D721Med (cell line): ENCODE measurements at regions not wholly inside any gene's neighbourhood (a gene's known extent, or its start where the extent isn't known, plus 50 kb on each side); places are given as distances from the start of the nearest gene placed in this dataset.
"Not testable (repeated sequence)": the region's sequence is repeated elsewhere in the genome, so short reads cannot be mapped to it uniquely, and the experiment has no call there.

Source experiments
- DNase-seq: peaks from one replicate; pipeline ENCODE4 v3.0.0; 2011; ENCODE audit warnings: low spot score; ENCODE audit not compliant: insufficient read length
- FAIRE-seq: peaks from 2 replicates; lab custom pipeline; 2011; peaks lifted over from hg19 to GRCh38; lab: Jason Lieb, UNC
- TF ChIP-seq, protein P1 (sequence below): IDR thresholded peaks from 2 replicates; pipeline ENCODE4 v1.5.1; 2012; ENCODE audit warnings: mild to moderate bottlenecking, control low read depth; ENCODE audit not compliant: insufficient read depth; ENCODE audit errors: missing control alignments

DNA sequence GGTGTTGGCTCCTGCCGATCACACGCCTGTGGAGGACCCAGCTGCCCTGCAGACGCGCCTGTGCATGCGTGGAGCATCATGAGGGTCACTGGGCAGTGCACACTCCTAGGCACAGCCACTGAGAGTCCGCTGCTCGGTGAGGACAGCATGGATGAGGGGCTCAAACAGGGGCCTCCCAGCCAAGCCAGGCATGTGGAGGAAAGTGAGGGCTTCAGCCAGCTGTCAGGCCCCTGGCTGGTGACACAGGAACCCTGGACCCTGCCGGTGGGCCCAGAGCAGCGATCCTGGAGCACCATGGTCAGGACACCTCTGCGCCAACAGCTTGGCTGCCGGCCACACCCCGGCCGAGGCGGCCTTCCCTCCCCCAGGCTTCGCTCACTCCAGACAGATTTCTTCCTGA, 171.2 kb downstream of the RTP5 start:
- DNase-seq (no peak), FAIRE-seq (no peak)
- TF ChIP-seq, protein P1, sequence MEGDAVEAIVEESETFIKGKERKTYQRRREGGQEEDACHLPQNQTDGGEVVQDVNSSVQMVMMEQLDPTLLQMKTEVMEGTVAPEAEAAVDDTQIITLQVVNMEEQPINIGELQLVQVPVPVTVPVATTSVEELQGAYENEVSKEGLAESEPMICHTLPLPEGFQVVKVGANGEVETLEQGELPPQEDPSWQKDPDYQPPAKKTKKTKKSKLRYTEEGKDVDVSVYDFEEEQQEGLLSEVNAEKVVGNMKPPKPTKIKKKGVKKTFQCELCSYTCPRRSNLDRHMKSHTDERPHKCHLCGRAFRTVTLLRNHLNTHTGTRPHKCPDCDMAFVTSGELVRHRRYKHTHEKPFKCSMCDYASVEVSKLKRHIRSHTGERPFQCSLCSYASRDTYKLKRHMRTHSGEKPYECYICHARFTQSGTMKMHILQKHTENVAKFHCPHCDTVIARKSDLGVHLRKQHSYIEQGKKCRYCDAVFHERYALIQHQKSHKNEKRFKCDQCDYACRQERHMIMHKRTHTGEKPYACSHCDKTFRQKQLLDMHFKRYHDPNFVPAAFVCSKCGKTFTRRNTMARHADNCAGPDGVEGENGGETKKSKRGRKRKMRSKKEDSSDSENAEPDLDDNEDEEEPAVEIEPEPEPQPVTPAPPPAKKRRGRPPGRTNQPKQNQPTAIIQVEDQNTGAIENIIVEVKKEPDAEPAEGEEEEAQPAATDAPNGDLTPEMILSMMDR, result no peak

DNA sequence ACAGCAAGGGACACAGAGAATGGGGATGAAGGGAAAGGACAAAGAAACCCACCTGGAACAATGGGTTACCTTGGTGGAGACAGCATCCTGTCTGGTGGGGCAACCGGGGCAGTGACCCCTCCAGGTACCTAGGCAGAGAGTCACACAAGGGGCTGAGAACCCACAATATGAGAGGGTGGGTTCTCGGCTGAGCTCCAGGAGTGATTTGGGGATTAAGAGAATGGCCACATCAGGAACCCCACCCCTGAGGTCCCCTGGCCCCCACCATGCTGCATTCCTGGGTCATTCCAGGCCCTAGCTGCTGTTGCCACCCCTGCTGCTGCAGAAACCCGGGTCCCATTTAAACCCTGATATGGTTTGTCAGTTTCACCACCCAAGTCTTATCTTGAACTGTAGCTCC, 172.3 kb downstream of the RTP5 start:
- FAIRE-seq, result no peak
- TF ChIP-seq, protein P1, result no peak
- DNase-seq, result no peak

DNA sequence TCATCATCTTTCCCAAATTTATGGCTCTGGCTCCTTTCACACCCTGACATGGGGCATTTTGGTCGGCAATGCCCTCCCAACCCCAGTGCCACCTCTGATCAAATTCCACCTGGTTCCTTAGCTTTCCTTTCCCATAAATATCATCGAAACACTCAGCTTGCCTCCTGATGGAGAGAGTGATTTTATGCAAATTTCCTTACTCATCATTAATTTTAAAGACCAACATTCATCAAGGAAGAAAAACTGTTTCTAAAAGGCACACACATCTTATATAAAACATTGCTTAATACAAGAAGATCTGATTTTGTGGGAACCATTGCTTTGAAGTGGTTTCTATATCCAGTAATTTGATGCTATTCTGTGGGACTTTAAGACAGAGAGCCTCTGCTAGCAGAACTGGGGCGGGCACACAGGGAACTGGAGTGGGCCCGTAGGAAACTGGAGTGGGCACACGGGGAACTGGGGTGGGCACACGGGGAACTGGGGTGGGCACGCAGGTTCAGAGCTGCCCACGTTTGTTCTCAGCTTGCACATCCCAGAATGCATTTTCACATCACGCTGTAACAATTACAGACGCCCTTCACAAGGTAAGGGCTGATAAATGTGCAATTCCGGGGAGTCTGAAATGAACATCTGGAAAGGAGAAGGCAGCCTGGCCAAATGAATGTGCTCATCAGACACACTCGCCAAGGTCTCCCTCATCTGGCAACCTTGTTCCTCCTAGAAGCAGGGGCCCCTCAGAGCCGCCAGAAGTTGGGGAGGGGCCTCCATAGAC, 174.2 kb downstream of the RTP5 start:
- TF ChIP-seq, protein P1, result no peak
- FAIRE-seq, result no peak

GRCh38 chr2:242044313-242044590, 174.7 kb downstream of the RTP5 start:
- DNase-seq (no peak), FAIRE-seq (no peak)
- TF ChIP-seq, protein P1, result no peak

More for the DNA sequence above, 174.2 kb downstream of the RTP5 start:
- DNase-seq, result no peak

DNA sequence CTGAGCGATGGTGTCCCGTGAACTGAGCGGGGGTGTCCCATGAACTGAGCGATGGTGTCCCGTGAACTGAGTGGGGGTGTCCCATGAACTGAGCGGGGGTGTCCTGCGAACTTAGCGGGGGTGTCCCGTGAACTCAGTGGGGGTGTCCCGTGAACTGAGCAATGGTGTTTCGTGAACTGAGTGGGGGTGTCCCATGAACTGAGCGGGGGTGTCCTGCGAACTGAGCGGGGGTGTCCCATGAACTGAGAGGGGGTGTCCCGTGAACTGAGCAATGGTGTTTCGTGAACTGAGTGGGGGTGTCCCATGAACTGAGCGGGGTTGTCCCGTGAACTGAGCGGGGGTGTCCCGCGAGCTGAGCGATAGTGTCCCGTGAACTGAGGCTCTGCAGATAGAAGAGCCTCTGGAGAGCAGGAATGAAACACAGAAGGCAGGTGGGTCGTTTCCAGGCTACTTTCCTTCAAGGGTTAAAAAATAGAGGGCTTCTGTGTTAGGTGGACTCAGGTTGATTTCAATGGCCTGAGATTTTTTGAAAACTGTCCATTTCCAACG, 176.1 kb downstream of the RTP5 start:
- FAIRE-seq, DNase-seq: not testable (repeated sequence)

- TF ChIP-seq, protein P1, result no peak
- FAIRE-seq (no peak), DNase-seq (no peak)
These were observed 176.8 kb downstream of the RTP5 start for GRCh38 chr2:242046206-242046826.

GRCh38 chr2:242047963-242048362, 178.4 kb downstream of the RTP5 start:
- TF ChIP-seq, protein P1, result no peak
- no peak for FAIRE-seq
- no peak for DNase-seq
